HS-27A (cell line): ENCODE measurements at regions not wholly inside any gene's neighbourhood (a gene's known extent, or its start where the extent isn't known, plus 50 kb on each side); places are given as distances from the start of the nearest gene placed in this dataset.
A peak's percentile ranks its signal among the peaks of the same experiment; 100 is the strongest.
"Not testable (repeated sequence)": the region's sequence is repeated elsewhere in the genome, so short reads cannot be mapped to it uniquely, and the experiment has no call there.

Source experiments
- DNase-seq: peaks from one replicate; pipeline ENCODE4 v3.0.0-alpha.2; 2012; ENCODE audit warnings: low read depth, missing footprints

- DNase-seq = no peak
Observed at GRCh38 chr6:27106382-27106781, 141.1 kb upstream of the PRSS16 start.

- no peak for DNase-seq
Observed at GRCh38 chr6:27111743-27112142, 135.8 kb upstream of the PRSS16 start.

- DNase-seq = no peak
Observed at GRCh38 chr6:27112974-27113373, 134.5 kb upstream of the PRSS16 start.

- no peak for DNase-seq
Observed at GRCh38 chr6:27119329-27119728, 128.2 kb upstream of the PRSS16 start.

GRCh38 chr6:27119761-27120160 lies 127.7 kb upstream of the PRSS16 start:
- DNase-seq = no peak

GRCh38 chr6:27121640-27122039 lies 125.9 kb upstream of the PRSS16 start:
- DNase-seq = no peak

GRCh38 chr6:27124252-27124657 lies 123.2 kb upstream of the PRSS16 start:
- DNase-seq = no peak

- no peak for DNase-seq
Observed at GRCh38 chr6:27126046-27126814, 121.3 kb upstream of the PRSS16 start.

GRCh38 chr6:27126815-27127537 lies 120.5 kb upstream of the PRSS16 start:
- DNase-seq = peak; percentile 94

- not testable (repeated sequence) for DNase-seq
Observed at GRCh38 chr6:27127874-27128273, 119.6 kb upstream of the PRSS16 start.

GRCh38 chr6:27128311-27129094 lies 119.0 kb upstream of the PRSS16 start:
- DNase-seq = no peak

GRCh38 chr6:27129095-27129815 lies 118.2 kb upstream of the PRSS16 start:
- DNase-seq = no peak

- DNase-seq = no peak
Observed at GRCh38 chr6:27129917-27130316, 117.6 kb upstream of the PRSS16 start.

GRCh38 chr6:27130668-27131428 lies 116.7 kb upstream of the PRSS16 start:
- DNase-seq = no peak

- DNase-seq = not testable (repeated sequence)
Observed at GRCh38 chr6:27132282-27132531, 115.3 kb upstream of the PRSS16 start.

- DNase-seq = peak; percentile 59
Observed at GRCh38 chr6:27132532-27133280, 114.8 kb upstream of the PRSS16 start.

GRCh38 chr6:27133281-27134227 lies 113.9 kb upstream of the PRSS16 start:
- DNase-seq = no peak

GRCh38 chr6:27135087-27135657 lies 112.3 kb upstream of the PRSS16 start:
- DNase-seq = no peak

- no peak for DNase-seq
Observed at GRCh38 chr6:27136077-27136644, 111.3 kb upstream of the PRSS16 start.
